Peyer's patch (tissue), 4 donors: ENCODE measurements at regions not wholly inside any gene's neighbourhood (a gene's known extent, or its start where the extent isn't known, plus 50 kb on each side); places are given as distances from the start of the nearest gene placed in this dataset.

ENCODE experiments used
- POLR2A ChIP-seq, 2 donors: fragments of 450-650 bp; IDR thresholded peaks; one replicate each; pipeline ENCODE4 v1.5.1; 2017; ENCODE audit warnings: antibody characterized with exemption in 2 of 2, mild to moderate bottlenecking in 2 of 2, moderate library complexity in 2 of 2
- TF ChIP-seq, protein P1 (sequence below), 6 experiments: fragments of 450-650 bp in 4 of 6; fragments of 200-600 bp in 2 of 6; sonication (generic) in 1 of 6; IDR thresholded peaks; one replicate each; pipeline ENCODE4 v1.5.1; 2017 to 2019; ENCODE audit warnings: antibody characterized with exemption in 6 of 6, mild to moderate bottlenecking in 3 of 6, moderate library complexity in 1 of 6

GRCh38 chr4:119804404-119804803 lies 175.8 kb upstream of the PDE5A start:
- TF ChIP-seq, protein P1, sequence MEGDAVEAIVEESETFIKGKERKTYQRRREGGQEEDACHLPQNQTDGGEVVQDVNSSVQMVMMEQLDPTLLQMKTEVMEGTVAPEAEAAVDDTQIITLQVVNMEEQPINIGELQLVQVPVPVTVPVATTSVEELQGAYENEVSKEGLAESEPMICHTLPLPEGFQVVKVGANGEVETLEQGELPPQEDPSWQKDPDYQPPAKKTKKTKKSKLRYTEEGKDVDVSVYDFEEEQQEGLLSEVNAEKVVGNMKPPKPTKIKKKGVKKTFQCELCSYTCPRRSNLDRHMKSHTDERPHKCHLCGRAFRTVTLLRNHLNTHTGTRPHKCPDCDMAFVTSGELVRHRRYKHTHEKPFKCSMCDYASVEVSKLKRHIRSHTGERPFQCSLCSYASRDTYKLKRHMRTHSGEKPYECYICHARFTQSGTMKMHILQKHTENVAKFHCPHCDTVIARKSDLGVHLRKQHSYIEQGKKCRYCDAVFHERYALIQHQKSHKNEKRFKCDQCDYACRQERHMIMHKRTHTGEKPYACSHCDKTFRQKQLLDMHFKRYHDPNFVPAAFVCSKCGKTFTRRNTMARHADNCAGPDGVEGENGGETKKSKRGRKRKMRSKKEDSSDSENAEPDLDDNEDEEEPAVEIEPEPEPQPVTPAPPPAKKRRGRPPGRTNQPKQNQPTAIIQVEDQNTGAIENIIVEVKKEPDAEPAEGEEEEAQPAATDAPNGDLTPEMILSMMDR (IDR thresholded peaks at IDR 0.05): no peak
- TF ChIP-seq POLR2A (IDR thresholded peaks at IDR 0.05): no peak
